GM23338 (cell line): ENCODE measurements at regions not wholly inside any gene's neighbourhood (a gene's known extent, or its start where the extent isn't known, plus 50 kb on each side); places are given as distances from the start of the nearest gene placed in this dataset.

Experiments used
- ATAC-seq: fragments of 200-7000 bp; cut with Tn5 transposase; 3 replicates; pipeline ENCODE4 v1.9.1; 2020
- DNase-seq: peaks from one replicate; pipeline ENCODE4 v3.0.0-alpha.2; 2015; ENCODE audit warnings: low spot score
- H2AFZ ChIP-seq: fragments of 200-600 bp; sonication (generic); 2 replicates; pipeline ENCODE4 v1.8.0; 2016; ENCODE audit warnings: antibody characterized with exemption, mild to moderate bottlenecking, moderate library complexity
- H3F3A ChIP-seq: fragments of 200-600 bp; sonication (generic); replicated peaks from 2 replicates; pipeline ENCODE4 v1.8.0; 2017; ENCODE audit warnings: antibody characterized with exemption, mixed run types, low read depth
- H3K27ac ChIP-seq: fragments of 200-600 bp; sonication (generic); 2 replicates; pipeline ENCODE4 v1.6.1; 2016; ENCODE audit warnings: low read depth
- H3K27me3 ChIP-seq: fragments of 200-600 bp; sonication (generic); 2 replicates; pipeline ENCODE4 v1.8.0; 2016; ENCODE audit warnings: mild to moderate bottlenecking, mixed run types, moderate library complexity; ENCODE audit not compliant: insufficient read depth
- H3K36me3 ChIP-seq: fragments of 200-600 bp; sonication (generic); 2 replicates; pipeline ENCODE4 v1.8.0; 2016; ENCODE audit warnings: mild to moderate bottlenecking; ENCODE audit not compliant: insufficient read depth
- H3K4me1 ChIP-seq: fragments of 200-600 bp; sonication (generic); 2 replicates; pipeline ENCODE4 v1.8.0; 2016; ENCODE audit warnings: mild to moderate bottlenecking, moderate library complexity; ENCODE audit not compliant: insufficient read depth
- H3K4me2 ChIP-seq: fragments of 200-600 bp; sonication (generic); 2 replicates; pipeline ENCODE4 v1.7.1; 2017; ENCODE audit warnings: mixed run types
- H3K4me3 ChIP-seq: fragments of 200-600 bp; sonication (generic); 2 replicates; pipeline ENCODE4 v1.6.1; 2016; ENCODE audit warnings: mixed run types
- H3K79me2 ChIP-seq: fragments of 200-600 bp; sonication (generic); replicated peaks from 2 replicates; pipeline ENCODE4 v1.8.0; 2017; ENCODE audit warnings: mild to moderate bottlenecking; ENCODE audit not compliant: insufficient read depth
- H3K9me2 ChIP-seq: fragments of 200-600 bp; sonication (generic); 2 replicates; pipeline ENCODE4 v1.8.0; 2017; ENCODE audit not compliant: insufficient read depth
- H4K20me1 ChIP-seq: fragments of 200-600 bp; sonication (generic); replicated peaks from 2 replicates; pipeline ENCODE4 v1.8.0; 2017; ENCODE audit warnings: mild to moderate bottlenecking; ENCODE audit not compliant: insufficient read depth
- H3K27ac Mint-ChIP-seq: 2 replicates; pipeline ENCODE4 v1.8.0; 2020; ENCODE audit warnings: inconsistent platforms, mild to moderate bottlenecking, moderate library complexity, mixed read lengths
- H3K27me3 Mint-ChIP-seq: 3 replicates; pipeline ENCODE4 v1.8.0; 2022; ENCODE audit warnings: low read depth, mild to moderate bottlenecking, moderate library complexity, mixed read lengths, inconsistent platforms; ENCODE audit not compliant: insufficient read depth, poor library complexity
- H3K36me3 Mint-ChIP-seq: 3 replicates; pipeline ENCODE4 v1.8.0; 2021; ENCODE audit warnings: low read depth, mild to moderate bottlenecking, inconsistent platforms, moderate library complexity, mixed read lengths
- H3K4me1 Mint-ChIP-seq: 3 replicates; pipeline ENCODE4 v1.8.0; 2020; ENCODE audit warnings: mild to moderate bottlenecking, inconsistent platforms, mixed read lengths
- H3K4me3 Mint-ChIP-seq: 3 replicates; pipeline ENCODE4 v1.8.0; 2021; ENCODE audit warnings: moderate library complexity, mild to moderate bottlenecking, inconsistent platforms, mixed read lengths
- H3K9me3 Mint-ChIP-seq: 3 replicates; pipeline ENCODE4 v1.8.0; 2020; ENCODE audit warnings: moderate library complexity, mild to moderate bottlenecking, inconsistent platforms, mixed read lengths
- CTCF ChIP-seq, 2 experiments: fragments of 200-600 bp in 1 of 2; sonication (generic) in 1 of 2; conservative IDR thresholded peaks; 2 replicates each; pipeline versions ENCODE4 v1.5.1 to v1.6.1; 2016 to 2017; ENCODE audit warnings: antibody characterized with exemption in 2 of 2, low read depth in 2 of 2, mild to moderate bottlenecking in 2 of 2, moderate library complexity in 1 of 2
- EZH2phosphoT487 ChIP-seq: fragments of 200-600 bp; sonication (generic); IDR thresholded peaks from one replicate; pipeline ENCODE4 v1.8.1; 2018; ENCODE audit warnings: antibody characterized with exemption; ENCODE audit not compliant: unreplicated experiment
- JUNB ChIP-seq: IDR thresholded peaks from one replicate; pipeline ENCODE4 v1.6.1; 2016; ENCODE audit warnings: antibody characterized with exemption; ENCODE audit not compliant: unreplicated experiment
- POLR2AphosphoS5 ChIP-seq: IDR thresholded peaks from 2 replicates; pipeline ENCODE4 v1.6.1; 2016; ENCODE audit warnings: antibody characterized with exemption, low read depth
- STAT1 ChIP-seq: IDR thresholded peaks from one replicate; pipeline ENCODE4 v1.6.1; 2016; ENCODE audit warnings: antibody characterized with exemption; ENCODE audit not compliant: unreplicated experiment
- ZNF114 ChIP-seq: fragments of 250-450 bp; sonication (Bioruptor Pico); IDR thresholded peaks from 2 replicates; pipeline ENCODE4 v1.5.0; 2020; ENCODE audit warnings: mild to moderate bottlenecking, moderate library complexity
- ZNF331 ChIP-seq: fragments of 250-450 bp; sonication (Bioruptor Pico); IDR thresholded peaks from 2 replicates; pipeline ENCODE4 v1.5.0; 2020; ENCODE audit warnings: low read depth, mild to moderate bottlenecking, moderate library complexity
- TF ChIP-seq, protein P1 (sequence below): IDR thresholded peaks from one replicate; pipeline ENCODE4 v1.6.1; 2018; ENCODE audit warnings: antibody characterized with exemption; ENCODE audit not compliant: unreplicated experiment
- TF ChIP-seq, protein P2 (sequence below): fragments of 250-450 bp; sonication (Bioruptor Pico); IDR thresholded peaks from 2 replicates; pipeline ENCODE4 v1.5.0; 2020; ENCODE audit warnings: mild to moderate bottlenecking, moderate library complexity
- TF ChIP-seq, protein P3 (sequence below): IDR thresholded peaks from 2 replicates; pipeline ENCODE4 v1.6.1; 2016; ENCODE audit warnings: antibody characterized with exemption

- DNase-seq, result no peak
- no peak for TF ChIP-seq EZH2phosphoT487
- TF ChIP-seq, protein P1, sequence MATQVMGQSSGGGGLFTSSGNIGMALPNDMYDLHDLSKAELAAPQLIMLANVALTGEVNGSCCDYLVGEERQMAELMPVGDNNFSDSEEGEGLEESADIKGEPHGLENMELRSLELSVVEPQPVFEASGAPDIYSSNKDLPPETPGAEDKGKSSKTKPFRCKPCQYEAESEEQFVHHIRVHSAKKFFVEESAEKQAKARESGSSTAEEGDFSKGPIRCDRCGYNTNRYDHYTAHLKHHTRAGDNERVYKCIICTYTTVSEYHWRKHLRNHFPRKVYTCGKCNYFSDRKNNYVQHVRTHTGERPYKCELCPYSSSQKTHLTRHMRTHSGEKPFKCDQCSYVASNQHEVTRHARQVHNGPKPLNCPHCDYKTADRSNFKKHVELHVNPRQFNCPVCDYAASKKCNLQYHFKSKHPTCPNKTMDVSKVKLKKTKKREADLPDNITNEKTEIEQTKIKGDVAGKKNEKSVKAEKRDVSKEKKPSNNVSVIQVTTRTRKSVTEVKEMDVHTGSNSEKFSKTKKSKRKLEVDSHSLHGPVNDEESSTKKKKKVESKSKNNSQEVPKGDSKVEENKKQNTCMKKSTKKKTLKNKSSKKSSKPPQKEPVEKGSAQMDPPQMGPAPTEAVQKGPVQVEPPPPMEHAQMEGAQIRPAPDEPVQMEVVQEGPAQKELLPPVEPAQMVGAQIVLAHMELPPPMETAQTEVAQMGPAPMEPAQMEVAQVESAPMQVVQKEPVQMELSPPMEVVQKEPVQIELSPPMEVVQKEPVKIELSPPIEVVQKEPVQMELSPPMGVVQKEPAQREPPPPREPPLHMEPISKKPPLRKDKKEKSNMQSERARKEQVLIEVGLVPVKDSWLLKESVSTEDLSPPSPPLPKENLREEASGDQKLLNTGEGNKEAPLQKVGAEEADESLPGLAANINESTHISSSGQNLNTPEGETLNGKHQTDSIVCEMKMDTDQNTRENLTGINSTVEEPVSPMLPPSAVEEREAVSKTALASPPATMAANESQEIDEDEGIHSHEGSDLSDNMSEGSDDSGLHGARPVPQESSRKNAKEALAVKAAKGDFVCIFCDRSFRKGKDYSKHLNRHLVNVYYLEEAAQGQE, result no peak
Observed at GRCh38 chr18:29823671-29824070, 1218.9 kb downstream of the DSC3 start.

GRCh38 chr18:29821544-29821943 lies 1221.0 kb downstream of the DSC3 start:
- ATAC-seq (no peak), DNase-seq (no peak)
- Histone ChIP-seq H2AFZ (no peak overlapping the region), H3K4me1 (no peaks in the 10 kb centered on the region), H3K36me3 (no peaks in the 10 kb centered on the region), H3K27ac (no peak overlapping the region), H3F3A (no peaks in the 10 kb centered on the region), H3K9me2 (peaks cover 6% of the 10 kb centered on the region; the same call in 1 of the 2 replicates), H3K27me3 (no peaks in the 10 kb centered on the region), H3K79me2 (no peaks in the 10 kb centered on the region), H3K4me3 (no peak overlapping the region), H3K4me2 (no peak overlapping the region), H4K20me1 (no peaks in the 10 kb centered on the region)
- Mint-ChIP-seq H3K27me3 (no peaks in the 10 kb centered on the region), H3K9me3 (no peaks in the 10 kb centered on the region), H3K36me3 (no peaks in the 10 kb centered on the region), H3K4me3 (no peak overlapping the region), H3K4me1 (no peaks in the 10 kb centered on the region), H3K27ac (no peak overlapping the region)
- TF ChIP-seq POLR2AphosphoS5, result no peak
- TF ChIP-seq ZNF331, result no peak
- TF ChIP-seq JUNB, result no peak
- TF ChIP-seq ZNF114 (CRISPR knock-in tag), result no peak
- TF ChIP-seq, protein P2, sequence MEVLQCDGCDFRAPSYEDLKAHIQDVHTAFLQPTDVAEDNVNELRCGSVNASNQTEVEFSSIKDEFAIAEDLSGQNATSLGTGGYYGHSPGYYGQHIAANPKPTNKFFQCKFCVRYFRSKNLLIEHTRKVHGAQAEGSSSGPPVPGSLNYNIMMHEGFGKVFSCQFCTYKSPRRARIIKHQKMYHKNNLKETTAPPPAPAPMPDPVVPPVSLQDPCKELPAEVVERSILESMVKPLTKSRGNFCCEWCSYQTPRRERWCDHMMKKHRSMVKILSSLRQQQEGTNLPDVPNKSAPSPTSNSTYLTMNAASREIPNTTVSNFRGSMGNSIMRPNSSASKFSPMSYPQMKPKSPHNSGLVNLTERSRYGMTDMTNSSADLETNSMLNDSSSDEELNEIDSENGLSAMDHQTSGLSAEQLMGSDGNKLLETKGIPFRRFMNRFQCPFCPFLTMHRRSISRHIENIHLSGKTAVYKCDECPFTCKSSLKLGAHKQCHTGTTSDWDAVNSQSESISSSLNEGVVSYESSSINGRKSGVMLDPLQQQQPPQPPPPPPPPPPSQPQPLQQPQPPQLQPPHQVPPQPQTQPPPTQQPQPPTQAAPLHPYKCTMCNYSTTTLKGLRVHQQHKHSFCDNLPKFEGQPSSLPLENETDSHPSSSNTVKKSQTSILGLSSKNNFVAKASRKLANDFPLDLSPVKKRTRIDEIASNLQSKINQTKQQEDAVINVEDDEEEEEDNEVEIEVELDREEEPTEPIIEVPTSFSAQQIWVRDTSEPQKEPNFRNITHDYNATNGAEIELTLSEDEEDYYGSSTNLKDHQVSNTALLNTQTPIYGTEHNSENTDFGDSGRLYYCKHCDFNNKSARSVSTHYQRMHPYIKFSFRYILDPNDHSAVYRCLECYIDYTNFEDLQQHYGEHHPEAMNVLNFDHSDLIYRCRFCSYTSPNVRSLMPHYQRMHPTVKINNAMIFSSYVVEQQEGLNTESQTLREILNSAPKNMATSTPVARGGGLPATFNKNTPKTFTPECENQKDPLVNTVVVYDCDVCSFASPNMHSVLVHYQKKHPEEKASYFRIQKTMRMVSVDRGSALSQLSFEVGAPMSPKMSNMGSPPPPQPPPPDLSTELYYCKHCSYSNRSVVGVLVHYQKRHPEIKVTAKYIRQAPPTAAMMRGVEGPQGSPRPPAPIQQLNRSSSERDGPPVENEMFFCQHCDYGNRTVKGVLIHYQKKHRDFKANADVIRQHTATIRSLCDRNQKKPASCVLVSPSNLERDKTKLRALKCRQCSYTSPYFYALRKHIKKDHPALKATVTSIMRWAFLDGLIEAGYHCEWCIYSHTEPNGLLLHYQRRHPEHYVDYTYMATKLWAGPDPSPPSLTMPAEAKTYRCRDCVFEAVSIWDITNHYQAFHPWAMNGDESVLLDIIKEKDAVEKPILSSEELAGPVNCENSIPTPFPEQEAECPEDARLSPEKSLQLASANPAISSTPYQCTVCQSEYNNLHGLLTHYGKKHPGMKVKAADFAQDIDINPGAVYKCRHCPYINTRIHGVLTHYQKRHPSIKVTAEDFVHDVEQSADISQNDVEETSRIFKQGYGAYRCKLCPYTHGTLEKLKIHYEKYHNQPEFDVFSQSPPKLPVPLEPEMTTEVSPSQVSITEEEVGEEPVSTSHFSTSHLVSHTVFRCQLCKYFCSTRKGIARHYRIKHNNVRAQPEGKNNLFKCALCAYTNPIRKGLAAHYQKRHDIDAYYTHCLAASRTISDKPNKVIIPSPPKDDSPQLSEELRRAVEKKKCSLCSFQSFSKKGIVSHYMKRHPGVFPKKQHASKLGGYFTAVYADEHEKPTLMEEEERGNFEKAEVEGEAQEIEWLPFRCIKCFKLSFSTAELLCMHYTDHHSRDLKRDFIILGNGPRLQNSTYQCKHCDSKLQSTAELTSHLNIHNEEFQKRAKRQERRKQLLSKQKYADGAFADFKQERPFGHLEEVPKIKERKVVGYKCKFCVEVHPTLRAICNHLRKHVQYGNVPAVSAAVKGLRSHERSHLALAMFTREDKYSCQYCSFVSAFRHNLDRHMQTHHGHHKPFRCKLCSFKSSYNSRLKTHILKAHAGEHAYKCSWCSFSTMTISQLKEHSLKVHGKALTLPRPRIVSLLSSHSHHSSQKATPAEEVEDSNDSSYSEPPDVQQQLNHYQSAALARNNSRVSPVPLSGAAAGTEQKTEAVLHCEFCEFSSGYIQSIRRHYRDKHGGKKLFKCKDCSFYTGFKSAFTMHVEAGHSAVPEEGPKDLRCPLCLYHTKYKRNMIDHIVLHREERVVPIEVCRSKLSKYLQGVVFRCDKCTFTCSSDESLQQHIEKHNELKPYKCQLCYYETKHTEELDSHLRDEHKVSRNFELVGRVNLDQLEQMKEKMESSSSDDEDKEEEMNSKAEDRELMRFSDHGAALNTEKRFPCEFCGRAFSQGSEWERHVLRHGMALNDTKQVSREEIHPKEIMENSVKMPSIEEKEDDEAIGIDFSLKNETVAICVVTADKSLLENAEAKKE (CRISPR knock-in tag), result no peak
- TF ChIP-seq, protein P3, sequence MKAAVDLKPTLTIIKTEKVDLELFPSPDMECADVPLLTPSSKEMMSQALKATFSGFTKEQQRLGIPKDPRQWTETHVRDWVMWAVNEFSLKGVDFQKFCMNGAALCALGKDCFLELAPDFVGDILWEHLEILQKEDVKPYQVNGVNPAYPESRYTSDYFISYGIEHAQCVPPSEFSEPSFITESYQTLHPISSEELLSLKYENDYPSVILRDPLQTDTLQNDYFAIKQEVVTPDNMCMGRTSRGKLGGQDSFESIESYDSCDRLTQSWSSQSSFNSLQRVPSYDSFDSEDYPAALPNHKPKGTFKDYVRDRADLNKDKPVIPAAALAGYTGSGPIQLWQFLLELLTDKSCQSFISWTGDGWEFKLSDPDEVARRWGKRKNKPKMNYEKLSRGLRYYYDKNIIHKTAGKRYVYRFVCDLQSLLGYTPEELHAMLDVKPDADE, result no peak
- TF ChIP-seq STAT1, result no peak
- TF ChIP-seq CTCF (conservative IDR thresholded peaks at IDR 0.05; ENCODE audit: low read depth in 2 of 2), result no peak

More at GRCh38 chr18:29823671-29824070, 1218.9 kb downstream of the DSC3 start:
- Histone ChIP-seq H3K9me2 (0 out of 2 replicates have a peak, but pooled peaks cover 3% of the 10 kb centered on the region), H3F3A (no peaks in the 10 kb centered on the region), H3K4me1 (no peaks in the 10 kb centered on the region), H3K27ac (no peak overlapping the region), H3K27me3 (no peaks in the 10 kb centered on the region), H3K4me3 (no peak overlapping the region), H3K4me2 (no peak overlapping the region), H3K36me3 (no peaks in the 10 kb centered on the region), H4K20me1 (no peaks in the 10 kb centered on the region), H2AFZ (no peak overlapping the region), H3K79me2 (no peaks in the 10 kb centered on the region)
- no peak for ATAC-seq
- H3K27ac Mint-ChIP-seq, result no peak overlapping the region
- H3K9me3 Mint-ChIP-seq, result no peaks in the 10 kb centered on the region
- H3K4me1 Mint-ChIP-seq, result no peaks in the 10 kb centered on the region
- no peaks in the 10 kb centered on the region for H3K27me3 Mint-ChIP-seq
- no peak overlapping the region for H3K4me3 Mint-ChIP-seq
- no peaks in the 10 kb centered on the region for H3K36me3 Mint-ChIP-seq
